ENCODE measurements at regions not wholly inside any gene's neighbourhood (a gene's known extent, or its start where the extent isn't known, plus 50 kb on each side); places are given as distances from the start of the nearest gene placed in this dataset.

- H3K4me3 ChIP-seq (ENCODE audit: low read depth, low read length), result no peak overlapping the region
- no peak for TF ChIP-seq CTCF (IDR thresholded peaks at IDR 0.05; ENCODE audit: low read depth, low read length, missing control alignments)
- DNase-seq (ENCODE audit: low read depth), result no peak
Observed at GRCh38 chr6:114558153-114558552, 215.3 kb upstream of the HS3ST5 start.

- no peak overlapping the region for H3K4me3 ChIP-seq (ENCODE audit: low read depth, low read length)
- no peak for TF ChIP-seq CTCF (IDR thresholded peaks at IDR 0.05; ENCODE audit: low read depth, low read length, missing control alignments)
- no peak for DNase-seq (ENCODE audit: low read depth)
Observed at GRCh38 chr6:114556846-114557488, 214.1 kb upstream of the HS3ST5 start.

- no peak overlapping the region for H3K4me3 ChIP-seq (ENCODE audit: low read depth, low read length)
- TF ChIP-seq CTCF (IDR thresholded peaks at IDR 0.05; ENCODE audit: low read depth, low read length, missing control alignments), result no peak
- no peak for DNase-seq (ENCODE audit: low read depth)
Observed at GRCh38 chr6:114550316-114550715, 207.5 kb upstream of the HS3ST5 start.

- no peak for TF ChIP-seq CTCF (IDR thresholded peaks at IDR 0.05; ENCODE audit: low read depth, low read length, missing control alignments)
Observed at GRCh38 chr6:114543696-114544095, 200.9 kb upstream of the HS3ST5 start.

GRCh38 chr6:114541794-114542193, 199.0 kb upstream of the HS3ST5 start:
- TF ChIP-seq CTCF (IDR thresholded peaks at IDR 0.05; ENCODE audit: low read depth, low read length, missing control alignments), result no peak
- no peak overlapping the region for H3K4me3 ChIP-seq (ENCODE audit: low read depth, low read length)
- DNase-seq (ENCODE audit: low read depth), result no peak

More at GRCh38 chr6:114543696-114544095, 200.9 kb upstream of the HS3ST5 start:
- DNase-seq (ENCODE audit: low read depth), result no peak
- no peak overlapping the region for H3K4me3 ChIP-seq (ENCODE audit: low read depth, low read length)

- DNase-seq (ENCODE audit: low read depth), result no peak
- H3K4me3 ChIP-seq (ENCODE audit: low read depth, low read length), result no peak overlapping the region
- TF ChIP-seq CTCF (IDR thresholded peaks at IDR 0.05; ENCODE audit: low read depth, low read length, missing control alignments), result no peak
Observed at GRCh38 chr6:114537977-114538376, 195.2 kb upstream of the HS3ST5 start.

- no peak for DNase-seq (ENCODE audit: low read depth)
- no peak for TF ChIP-seq CTCF (IDR thresholded peaks at IDR 0.05; ENCODE audit: low read depth, low read length, missing control alignments)
- H3K4me3 ChIP-seq (ENCODE audit: low read depth, low read length), result no peak overlapping the region
Observed at GRCh38 chr6:114534813-114535212, 192.0 kb upstream of the HS3ST5 start.
